ENCODE measurements at regions not wholly inside any gene's neighbourhood (a gene's known extent, or its start where the extent isn't known, plus 50 kb on each side); places are given as distances from the start of the nearest gene placed in this dataset.
A peak's percentile ranks its signal among the peaks of the same experiment; 100 is the strongest.

DNA sequence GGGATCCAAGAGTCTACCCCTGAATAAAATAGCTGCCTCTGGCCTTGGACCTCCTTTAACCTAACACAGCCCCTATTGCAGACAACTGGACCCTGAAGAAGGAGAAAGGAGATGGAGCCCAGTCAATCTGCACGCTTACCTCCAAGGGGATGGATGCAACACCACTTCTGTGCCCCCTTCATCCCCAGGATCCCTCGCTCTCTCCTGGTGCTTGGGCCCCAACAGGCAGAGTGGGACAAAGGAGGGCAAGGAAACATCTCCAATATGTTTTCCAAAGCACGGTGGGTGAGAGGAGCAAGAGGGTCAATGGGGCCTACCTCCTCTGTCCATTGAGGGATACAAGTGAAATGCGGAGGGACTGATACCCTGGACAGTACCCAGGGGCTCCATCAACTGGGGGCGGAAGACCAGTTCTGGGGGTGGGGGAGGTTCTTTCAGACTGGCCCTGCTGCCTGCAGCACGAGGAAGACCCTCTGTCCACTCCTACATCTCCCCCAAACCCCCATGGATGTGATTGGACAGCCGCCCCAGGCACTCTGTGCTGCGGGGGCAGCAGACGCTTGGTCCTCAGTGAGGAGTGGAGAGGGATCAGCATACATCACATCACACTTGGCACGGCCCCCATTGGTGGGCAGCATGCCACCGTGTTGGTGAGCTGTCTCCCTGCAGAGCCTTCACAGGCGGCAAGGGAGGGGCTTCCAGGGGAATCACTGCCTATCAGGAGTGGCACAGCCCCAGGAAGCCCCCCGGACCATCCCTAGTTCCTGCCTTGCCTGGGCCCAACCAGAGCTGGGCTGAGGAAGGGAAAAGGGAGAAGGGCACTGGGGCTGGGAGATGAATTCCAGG is 70.6 kb downstream of the MRPL14 start:
- intact Hi-C loops (cut with micrococcal nuclease) (no loop called here), in situ Hi-C loops (cut with MboI) (loop anchor here (5.0 kb wide), 1 partner anchor 284 kb away; the partner anchor contains the start of gene VEGFA)
- DNase-seq (ENCODE audit: extremely low read depth in 1 of 4, low spot score in 3 of 4) (no peak), ATAC-seq (no peak), FAIRE-seq (no peak)
- Histone ChIP-seq H3K27ac (ENCODE audit: extremely low read depth, low read depth, low read length) (peak overlapping the region; percentile 97; the same call in 2 of the 3 replicates), H3K4me3 (no peak overlapping the region), H3K27me3 (ENCODE audit: control insufficient read depth in 2 of 2, insufficient read depth in 2 of 2, low read length in 2 of 2) (no peaks in the 10 kb centered on the region), H3K4me2 (ENCODE audit: insufficient read depth, low read length) (no peak overlapping the region), H3K36me3 (ENCODE audit: control insufficient read depth, insufficient read depth, low read length) (no peaks in the 10 kb centered on the region; the same call in 2 of the 3 replicates), H3K79me2 (ENCODE audit: control insufficient read depth, insufficient read depth, low read length) (no peaks in the 10 kb centered on the region), H3K9me1 (ENCODE audit: control insufficient read depth, insufficient read depth, low read length) (no peaks in the 10 kb centered on the region), H3K9me3 (replicated peaks; ENCODE audit: control insufficient read depth, insufficient read depth, low read depth, low read length) (peaks cover 15% of the 10 kb centered on the region), H3K9ac (ENCODE audit: insufficient read depth in 1 of 2, low read depth in 2 of 2, low read length in 2 of 2) (peak overlapping the region; percentile 30 to 73; a peak in 3 of 4 replicates), H3K4me1 (replicated peaks in 1 of 2; ENCODE audit: control insufficient read depth in 2 of 2, insufficient read depth in 2 of 2, low read length in 2 of 2) (peaks cover 34 to 62% of the 10 kb centered on the region in 2 experiments), H4K20me1 (replicated peaks; ENCODE audit: control insufficient read depth, insufficient read depth, low read length) (no peaks in the 10 kb centered on the region), H2AFZ (ENCODE audit: low read depth, low read length) (peak overlapping the region; percentile 47)
- 69% methylated on average over 13 of the region's 13 CpGs for WGBS (ENCODE audit: insufficient coverage, low coverage, missing lambda C conversion rate)
- ChIA-PET CTCF (ENCODE audit: low intra/inter-chr PET ratio) (no interaction called here), POLR2A (interaction anchor here (0.9 to 2.5 kb wide), 5 partner anchors 9 to 427 kb away, joined by 3 to 16 read pairs (median 6); no protein-coding TSS in a partner anchor)
- no TSS peak for BruUV-seq (replicated peaks)
- TF ChIP-seq, protein P1, sequence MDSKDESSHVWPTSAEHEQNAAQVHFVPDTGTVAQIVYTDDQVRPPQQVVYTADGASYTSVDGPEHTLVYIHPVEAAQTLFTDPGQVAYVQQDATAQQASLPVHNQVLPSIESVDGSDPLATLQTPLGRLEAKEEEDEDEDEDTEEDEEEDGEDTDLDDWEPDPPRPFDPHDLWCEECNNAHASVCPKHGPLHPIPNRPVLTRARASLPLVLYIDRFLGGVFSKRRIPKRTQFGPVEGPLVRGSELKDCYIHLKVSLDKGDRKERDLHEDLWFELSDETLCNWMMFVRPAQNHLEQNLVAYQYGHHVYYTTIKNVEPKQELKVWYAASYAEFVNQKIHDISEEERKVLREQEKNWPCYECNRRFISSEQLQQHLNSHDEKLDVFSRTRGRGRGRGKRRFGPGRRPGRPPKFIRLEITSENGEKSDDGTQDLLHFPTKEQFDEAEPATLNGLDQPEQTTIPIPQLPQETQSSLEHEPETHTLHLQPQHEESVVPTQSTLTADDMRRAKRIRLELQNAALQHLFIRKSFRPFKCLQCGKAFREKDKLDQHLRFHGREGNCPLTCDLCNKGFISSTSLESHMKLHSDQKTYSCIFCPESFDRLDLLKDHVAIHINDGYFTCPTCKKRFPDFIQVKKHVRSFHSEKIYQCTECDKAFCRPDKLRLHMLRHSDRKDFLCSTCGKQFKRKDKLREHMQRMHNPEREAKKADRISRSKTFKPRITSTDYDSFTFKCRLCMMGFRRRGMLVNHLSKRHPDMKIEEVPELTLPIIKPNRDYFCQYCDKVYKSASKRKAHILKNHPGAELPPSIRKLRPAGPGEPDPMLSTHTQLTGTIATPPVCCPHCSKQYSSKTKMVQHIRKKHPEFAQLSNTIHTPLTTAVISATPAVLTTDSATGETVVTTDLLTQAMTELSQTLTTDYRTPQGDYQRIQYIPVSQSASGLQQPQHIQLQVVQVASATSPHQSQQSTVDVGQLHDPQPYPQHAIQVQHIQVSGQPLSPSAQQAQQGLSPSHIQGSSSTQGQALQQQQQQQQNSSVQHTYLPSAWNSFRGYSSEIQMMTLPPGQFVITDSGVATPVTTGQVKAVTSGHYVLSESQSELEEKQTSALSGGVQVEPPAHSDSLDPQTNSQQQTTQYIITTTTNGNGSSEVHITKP (IDR thresholded peaks at IDR 0.05; ENCODE audit: partially characterized antibody): no peak
- TF ChIP-seq, protein P2, sequence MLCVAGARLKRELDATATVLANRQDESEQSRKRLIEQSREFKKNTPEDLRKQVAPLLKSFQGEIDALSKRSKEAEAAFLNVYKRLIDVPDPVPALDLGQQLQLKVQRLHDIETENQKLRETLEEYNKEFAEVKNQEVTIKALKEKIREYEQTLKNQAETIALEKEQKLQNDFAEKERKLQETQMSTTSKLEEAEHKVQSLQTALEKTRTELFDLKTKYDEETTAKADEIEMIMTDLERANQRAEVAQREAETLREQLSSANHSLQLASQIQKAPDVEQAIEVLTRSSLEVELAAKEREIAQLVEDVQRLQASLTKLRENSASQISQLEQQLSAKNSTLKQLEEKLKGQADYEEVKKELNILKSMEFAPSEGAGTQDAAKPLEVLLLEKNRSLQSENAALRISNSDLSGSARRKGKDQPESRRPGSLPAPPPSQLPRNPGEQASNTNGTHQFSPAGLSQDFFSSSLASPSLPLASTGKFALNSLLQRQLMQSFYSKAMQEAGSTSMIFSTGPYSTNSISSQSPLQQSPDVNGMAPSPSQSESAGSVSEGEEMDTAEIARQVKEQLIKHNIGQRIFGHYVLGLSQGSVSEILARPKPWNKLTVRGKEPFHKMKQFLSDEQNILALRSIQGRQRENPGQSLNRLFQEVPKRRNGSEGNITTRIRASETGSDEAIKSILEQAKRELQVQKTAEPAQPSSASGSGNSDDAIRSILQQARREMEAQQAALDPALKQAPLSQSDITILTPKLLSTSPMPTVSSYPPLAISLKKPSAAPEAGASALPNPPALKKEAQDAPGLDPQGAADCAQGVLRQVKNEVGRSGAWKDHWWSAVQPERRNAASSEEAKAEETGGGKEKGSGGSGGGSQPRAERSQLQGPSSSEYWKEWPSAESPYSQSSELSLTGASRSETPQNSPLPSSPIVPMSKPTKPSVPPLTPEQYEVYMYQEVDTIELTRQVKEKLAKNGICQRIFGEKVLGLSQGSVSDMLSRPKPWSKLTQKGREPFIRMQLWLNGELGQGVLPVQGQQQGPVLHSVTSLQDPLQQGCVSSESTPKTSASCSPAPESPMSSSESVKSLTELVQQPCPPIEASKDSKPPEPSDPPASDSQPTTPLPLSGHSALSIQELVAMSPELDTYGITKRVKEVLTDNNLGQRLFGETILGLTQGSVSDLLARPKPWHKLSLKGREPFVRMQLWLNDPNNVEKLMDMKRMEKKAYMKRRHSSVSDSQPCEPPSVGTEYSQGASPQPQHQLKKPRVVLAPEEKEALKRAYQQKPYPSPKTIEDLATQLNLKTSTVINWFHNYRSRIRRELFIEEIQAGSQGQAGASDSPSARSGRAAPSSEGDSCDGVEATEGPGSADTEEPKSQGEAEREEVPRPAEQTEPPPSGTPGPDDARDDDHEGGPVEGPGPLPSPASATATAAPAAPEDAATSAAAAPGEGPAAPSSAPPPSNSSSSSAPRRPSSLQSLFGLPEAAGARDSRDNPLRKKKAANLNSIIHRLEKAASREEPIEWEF (CRISPR knock-in tag; IDR thresholded peaks at IDR 0.05): no peak
- TF ChIP-seq TAL1 (IDR thresholded peaks at IDR 0.05): no peak
- no peak for TF ChIP-seq BCL6 (CRISPR knock-in tag; IDR thresholded peaks at IDR 0.05)
- no peak for TF ChIP-seq NFXL1 (CRISPR knock-in tag; IDR thresholded peaks at IDR 0.05)
- TF ChIP-seq MAZ (CRISPR knock-in tag; conservative IDR thresholded peaks at IDR 0.05 in 1 of 2, IDR thresholded peaks at IDR 0.05 in 1 of 2): 0 out of 4 replicates have a peak, but pooled peaks of 1 of the 2 experiments have one; percentile 40
- TF ChIP-seq, protein P3, sequence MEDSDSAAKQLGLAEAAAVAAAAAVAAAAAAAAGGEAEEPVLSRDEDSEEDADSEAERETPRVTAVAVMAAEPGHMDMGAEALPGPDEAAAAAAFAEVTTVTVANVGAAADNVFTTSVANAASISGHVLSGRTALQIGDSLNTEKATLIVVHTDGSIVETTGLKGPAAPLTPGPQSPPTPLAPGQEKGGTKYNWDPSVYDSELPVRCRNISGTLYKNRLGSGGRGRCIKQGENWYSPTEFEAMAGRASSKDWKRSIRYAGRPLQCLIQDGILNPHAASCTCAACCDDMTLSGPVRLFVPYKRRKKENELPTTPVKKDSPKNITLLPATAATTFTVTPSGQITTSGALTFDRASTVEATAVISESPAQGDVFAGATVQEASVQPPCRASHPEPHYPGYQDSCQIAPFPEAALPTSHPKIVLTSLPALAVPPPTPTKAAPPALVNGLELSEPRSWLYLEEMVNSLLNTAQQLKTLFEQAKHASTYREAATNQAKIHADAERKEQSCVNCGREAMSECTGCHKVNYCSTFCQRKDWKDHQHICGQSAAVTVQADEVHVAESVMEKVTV (CRISPR knock-in tag; IDR thresholded peaks at IDR 0.05): no peak
- TF ChIP-seq CBX8 (IDR thresholded peaks at IDR 0.05; ENCODE audit: borderline replicate concordance, extremely low read depth, low read depth, low read length, poor library complexity, severe bottlenecking): no peak

Measured in K562 (cell line).